ENCODE measurements at regions not wholly inside any gene's neighbourhood (a gene's known extent, or its start where the extent isn't known, plus 50 kb on each side); places are given as distances from the start of the nearest gene placed in this dataset.

DNA sequence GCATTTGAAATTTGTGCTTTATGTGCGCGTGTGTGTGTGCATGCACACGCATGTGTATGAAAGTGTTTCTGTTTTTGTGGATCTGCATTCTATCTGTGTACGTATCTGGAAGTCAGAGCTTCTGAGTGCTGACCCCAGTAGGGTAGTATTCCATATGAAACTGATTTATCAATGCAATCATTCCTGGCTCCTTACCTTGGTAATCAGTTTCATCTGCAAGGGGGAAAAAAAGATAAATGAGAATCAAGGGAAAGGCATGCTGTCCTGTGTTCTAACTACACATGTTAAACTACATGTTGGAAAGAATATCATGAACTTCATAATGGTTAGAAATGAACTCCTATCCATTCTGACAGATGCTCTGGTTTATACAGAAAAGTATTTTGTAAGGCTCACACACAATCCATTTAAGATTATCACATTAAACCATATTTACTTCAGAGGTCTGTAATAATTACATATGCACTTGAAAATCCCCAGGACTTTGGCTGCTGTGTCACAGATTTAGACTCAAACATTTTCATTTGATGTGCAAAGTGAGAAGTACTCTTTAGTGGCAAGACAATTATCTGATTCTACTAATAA lies 276.1 kb upstream of the LMO3 start:
- Histone ChIP-seq H3K9ac (ENCODE audit: low read length) (no peak overlapping the region), H3K27ac (ENCODE audit: low read depth, low read length) (no peak overlapping the region), H3K36me3 (ENCODE audit: control insufficient read depth, insufficient read depth, low read length) (no peaks in the 10 kb centered on the region), H3K9me3 (ENCODE audit: control insufficient read depth, insufficient read depth, low read depth, low read length) (no peaks in the 10 kb centered on the region), H3K4me1 (ENCODE audit: control insufficient read depth, insufficient read depth, low read length) (no peaks in the 10 kb centered on the region), H3K4me3 (ENCODE audit: low read depth, low read length) (no peak overlapping the region), H3K27me3 (ENCODE audit: control insufficient read depth, insufficient read depth, low read length) (no peaks in the 10 kb centered on the region)

DNA sequence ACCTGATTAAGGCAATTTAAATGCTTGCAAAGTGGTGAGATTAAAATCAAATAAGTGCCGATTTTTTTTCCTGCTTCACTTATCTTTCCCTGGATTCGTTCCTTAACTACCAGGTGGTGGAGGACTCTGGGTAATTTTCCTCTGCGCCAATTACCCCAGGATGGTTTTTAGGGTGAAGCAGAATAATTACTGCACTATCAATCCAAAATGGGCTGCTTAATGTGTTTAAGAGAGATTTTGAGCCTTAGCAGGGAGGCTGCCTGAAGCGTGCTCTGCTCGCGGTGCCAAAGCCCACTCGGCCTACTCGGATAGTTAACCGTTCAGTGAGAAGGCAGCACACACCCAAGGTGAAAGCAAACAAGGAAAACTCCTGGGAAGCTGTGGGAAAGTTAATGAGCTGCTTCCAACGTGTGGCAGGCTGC lies 274.9 kb upstream of the LMO3 start:
- Histone ChIP-seq H3K36me3 (ENCODE audit: control insufficient read depth, insufficient read depth, low read length) (no peaks in the 10 kb centered on the region), H3K9ac (ENCODE audit: low read length) (no peak overlapping the region), H3K4me3 (ENCODE audit: low read depth, low read length) (no peak overlapping the region), H3K4me1 (ENCODE audit: control insufficient read depth, insufficient read depth, low read length) (no peaks in the 10 kb centered on the region), H3K27me3 (ENCODE audit: control insufficient read depth, insufficient read depth, low read length) (no peaks in the 10 kb centered on the region), H3K27ac (ENCODE audit: low read depth, low read length) (no peak overlapping the region), H3K9me3 (ENCODE audit: control insufficient read depth, insufficient read depth, low read depth, low read length) (no peaks in the 10 kb centered on the region)

DNA sequence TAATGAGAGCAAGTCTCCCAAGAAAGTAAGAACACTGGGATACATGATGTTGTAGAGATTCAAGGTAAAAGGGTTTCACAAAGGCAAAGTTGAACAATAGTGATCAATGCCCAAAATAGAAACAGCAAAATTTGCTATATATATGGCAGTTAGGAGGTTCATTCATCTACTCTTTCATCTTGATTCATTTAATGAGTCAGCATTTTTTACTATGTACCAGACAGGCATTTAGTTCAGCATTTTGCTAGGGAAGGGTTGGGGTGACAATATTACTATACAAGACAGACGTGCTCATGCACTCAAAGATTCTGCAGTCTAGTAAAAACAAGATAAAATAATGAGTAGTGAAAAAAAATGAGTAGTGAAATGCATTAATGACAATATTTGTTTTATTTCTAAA lies 264.9 kb upstream of the LMO3 start:
- Histone ChIP-seq H3K9ac (ENCODE audit: low read length) (no peak overlapping the region), H3K9me3 (ENCODE audit: control insufficient read depth, insufficient read depth, low read depth, low read length) (no peaks in the 10 kb centered on the region), H3K4me3 (ENCODE audit: low read depth, low read length) (no peak overlapping the region), H3K27me3 (ENCODE audit: control insufficient read depth, insufficient read depth, low read length) (no peaks in the 10 kb centered on the region), H3K27ac (ENCODE audit: low read depth, low read length) (no peak overlapping the region), H3K4me1 (ENCODE audit: control insufficient read depth, insufficient read depth, low read length) (no peaks in the 10 kb centered on the region), H3K36me3 (ENCODE audit: control insufficient read depth, insufficient read depth, low read length) (no peaks in the 10 kb centered on the region)

DNA sequence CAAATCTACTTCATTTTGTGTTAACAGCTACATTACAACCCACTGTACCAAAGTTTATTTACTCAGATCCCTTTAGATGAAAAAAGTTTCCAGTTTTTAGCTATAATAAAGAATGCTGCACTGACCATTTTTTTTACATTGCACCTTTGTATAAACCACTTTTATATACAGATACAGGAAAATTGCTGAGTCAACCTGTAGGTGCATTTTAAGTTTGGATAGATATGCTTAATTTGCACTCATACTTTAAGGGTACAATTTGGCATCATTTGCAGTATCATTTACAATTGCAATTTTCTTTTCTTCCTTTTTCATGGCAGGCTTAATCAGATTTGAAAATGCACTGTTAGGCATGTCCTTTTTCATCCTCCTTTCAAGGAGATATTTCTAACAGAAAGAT lies 257.8 kb upstream of the LMO3 start:
- Histone ChIP-seq H3K27me3 (ENCODE audit: control insufficient read depth, insufficient read depth, low read length) (no peaks in the 10 kb centered on the region), H3K4me1 (ENCODE audit: control insufficient read depth, insufficient read depth, low read length) (no peaks in the 10 kb centered on the region), H3K4me3 (ENCODE audit: low read depth, low read length) (no peak overlapping the region), H3K27ac (ENCODE audit: low read depth, low read length) (no peak overlapping the region), H3K9ac (ENCODE audit: low read length) (no peak overlapping the region), H3K9me3 (ENCODE audit: control insufficient read depth, insufficient read depth, low read depth, low read length) (no peaks in the 10 kb centered on the region), H3K36me3 (ENCODE audit: control insufficient read depth, insufficient read depth, low read length) (no peaks in the 10 kb centered on the region)

DNA sequence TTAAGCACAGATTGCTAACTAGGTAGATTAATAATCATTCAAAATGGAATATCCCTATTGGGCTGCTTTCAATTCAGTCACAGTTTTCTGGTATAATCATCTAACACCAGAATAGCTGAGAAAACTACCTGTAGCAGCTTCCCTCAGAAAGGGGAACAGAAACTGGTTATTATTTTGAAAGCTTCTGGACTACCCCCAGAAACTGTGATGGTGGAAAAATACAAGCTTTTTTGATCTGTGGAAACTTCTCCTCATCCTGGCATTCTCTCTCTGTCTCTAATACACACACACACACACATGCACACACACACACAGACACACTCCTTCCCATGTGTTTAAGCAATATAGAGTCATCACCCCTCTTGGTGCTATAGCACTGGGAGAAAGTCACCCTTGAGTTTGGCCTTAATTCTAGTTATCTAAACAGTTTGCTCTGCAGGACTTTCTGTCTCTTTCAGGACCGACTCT lies 251.5 kb upstream of the LMO3 start:
- Histone ChIP-seq H3K4me1 (ENCODE audit: control insufficient read depth, insufficient read depth, low read length) (no peaks in the 10 kb centered on the region), H3K4me3 (ENCODE audit: low read depth, low read length) (no peak overlapping the region), H3K9ac (ENCODE audit: low read length) (no peak overlapping the region), H3K27me3 (ENCODE audit: control insufficient read depth, insufficient read depth, low read length) (no peaks in the 10 kb centered on the region), H3K9me3 (ENCODE audit: control insufficient read depth, insufficient read depth, low read depth, low read length) (no peaks in the 10 kb centered on the region), H3K36me3 (ENCODE audit: control insufficient read depth, insufficient read depth, low read length) (no peaks in the 10 kb centered on the region), H3K27ac (ENCODE audit: low read depth, low read length) (no peak overlapping the region)

DNA sequence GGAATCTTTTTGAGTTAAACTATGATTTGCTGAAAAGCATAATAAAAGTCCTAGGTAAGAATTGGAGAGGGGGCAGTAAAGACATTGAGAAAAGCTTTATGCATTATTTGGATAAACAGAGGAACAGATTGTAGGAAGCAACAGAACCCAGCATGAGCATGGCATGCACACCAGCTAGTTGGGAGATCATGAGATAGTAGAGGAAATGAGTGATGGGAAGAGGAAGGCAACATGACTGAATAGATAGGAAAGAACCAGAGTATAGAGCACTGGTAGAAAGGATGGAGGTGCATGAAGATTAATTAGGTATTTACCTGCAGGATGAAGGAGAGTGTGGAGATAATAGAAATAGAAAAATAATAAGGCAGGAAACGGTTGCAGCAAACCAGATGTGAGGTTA lies 248.5 kb upstream of the LMO3 start:
- Histone ChIP-seq H3K27me3 (ENCODE audit: control insufficient read depth, insufficient read depth, low read length) (no peaks in the 10 kb centered on the region), H3K36me3 (ENCODE audit: control insufficient read depth, insufficient read depth, low read length) (no peaks in the 10 kb centered on the region), H3K9me3 (ENCODE audit: control insufficient read depth, insufficient read depth, low read depth, low read length) (no peaks in the 10 kb centered on the region), H3K27ac (ENCODE audit: low read depth, low read length) (no peak overlapping the region), H3K4me1 (ENCODE audit: control insufficient read depth, insufficient read depth, low read length) (no peaks in the 10 kb centered on the region), H3K4me3 (ENCODE audit: low read depth, low read length) (no peak overlapping the region), H3K9ac (ENCODE audit: low read length) (no peak overlapping the region)

DNA sequence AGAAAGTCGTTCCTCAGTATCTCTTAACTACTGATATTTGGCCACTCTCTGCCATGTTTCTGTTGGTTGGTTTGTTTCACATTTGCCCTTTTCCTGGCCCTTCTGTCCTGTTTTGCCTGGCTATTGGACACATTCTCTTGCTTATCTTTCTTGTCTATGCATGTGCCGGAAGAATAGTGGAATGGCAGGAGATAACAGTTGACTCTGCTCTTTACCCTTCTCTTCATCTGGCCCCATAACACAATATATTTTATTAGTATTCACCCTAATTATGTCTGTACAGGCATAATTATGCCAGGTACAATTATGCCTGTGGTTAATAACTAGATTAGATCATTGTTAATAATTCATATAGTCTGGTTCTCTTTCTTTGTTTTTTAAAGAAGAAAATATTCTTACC lies 243.5 kb upstream of the LMO3 start:
- Histone ChIP-seq H3K9me3 (ENCODE audit: control insufficient read depth, insufficient read depth, low read depth, low read length) (no peaks in the 10 kb centered on the region), H3K9ac (ENCODE audit: low read length) (no peak overlapping the region), H3K4me1 (ENCODE audit: control insufficient read depth, insufficient read depth, low read length) (no peaks in the 10 kb centered on the region), H3K27me3 (ENCODE audit: control insufficient read depth, insufficient read depth, low read length) (no peaks in the 10 kb centered on the region), H3K36me3 (ENCODE audit: control insufficient read depth, insufficient read depth, low read length) (no peaks in the 10 kb centered on the region), H3K27ac (ENCODE audit: low read depth, low read length) (no peak overlapping the region), H3K4me3 (ENCODE audit: low read depth, low read length) (no peak overlapping the region)

DNA sequence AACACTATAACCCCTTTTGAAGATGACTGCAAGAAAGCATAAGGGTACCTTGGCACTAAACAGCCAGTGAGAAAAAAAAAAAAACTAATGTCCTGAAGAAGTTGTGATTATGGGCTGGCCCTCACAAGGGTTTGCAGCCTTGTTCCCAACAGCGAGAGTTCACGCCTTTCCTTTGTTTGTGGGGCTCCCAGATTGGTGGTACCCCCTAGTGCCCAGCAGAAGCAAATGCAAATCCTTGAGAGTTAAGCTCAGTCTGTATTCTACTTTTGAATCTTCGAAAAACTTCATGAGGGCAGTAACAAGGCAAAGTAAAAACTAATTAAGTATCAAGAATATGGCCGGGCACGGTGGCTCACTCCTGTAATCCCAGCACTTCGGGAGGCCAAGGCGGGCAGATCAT lies 238.9 kb upstream of the LMO3 start:
- H3K9ac ChIP-seq (ENCODE audit: low read length) = no peak overlapping the region

DNA sequence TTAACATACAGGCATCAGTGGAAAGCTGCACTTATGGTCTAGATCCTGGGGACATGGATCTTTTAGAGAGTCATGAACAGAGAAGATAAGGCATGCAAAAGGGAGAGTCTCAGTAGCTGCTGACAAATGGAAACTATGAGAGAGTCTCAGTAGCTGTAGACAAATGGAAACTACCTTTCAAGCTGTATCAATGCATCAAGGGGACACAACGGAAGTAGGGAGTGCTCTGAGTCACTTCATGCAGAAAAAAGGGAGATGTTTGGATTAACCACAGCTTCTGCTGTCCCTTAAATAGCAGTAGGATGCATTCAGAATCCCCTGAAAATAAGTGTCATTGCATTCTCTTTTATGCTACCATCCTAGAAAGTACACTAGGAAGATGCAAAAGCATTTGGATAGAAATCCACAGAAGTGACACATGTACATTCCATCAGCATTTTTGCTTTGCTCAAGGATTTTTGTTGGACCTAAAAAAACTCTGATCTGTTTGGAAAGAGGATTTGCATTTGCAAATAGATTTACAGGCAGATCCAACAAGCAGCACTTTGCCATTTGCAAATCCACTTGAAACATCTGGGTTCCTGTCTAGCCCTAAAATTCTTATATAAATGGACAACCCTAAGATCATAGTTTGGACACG lies 227.5 kb upstream of the LMO3 start:
- Histone ChIP-seq H3K9ac (ENCODE audit: low read length) (no peak overlapping the region), H3K9me3 (ENCODE audit: control insufficient read depth, insufficient read depth, low read depth, low read length) (no peaks in the 10 kb centered on the region), H3K36me3 (ENCODE audit: control insufficient read depth, insufficient read depth, low read length) (no peaks in the 10 kb centered on the region), H3K4me3 (ENCODE audit: low read depth, low read length) (no peak overlapping the region), H3K4me1 (ENCODE audit: control insufficient read depth, insufficient read depth, low read length) (peaks cover 6% of the 10 kb centered on the region; the same call in 1 of the 2 replicates), H3K27me3 (ENCODE audit: control insufficient read depth, insufficient read depth, low read length) (no peaks in the 10 kb centered on the region), H3K27ac (ENCODE audit: low read depth, low read length) (no peak overlapping the region)

More for the DNA sequence above, 238.9 kb upstream of the LMO3 start:
- H3K27ac ChIP-seq (ENCODE audit: low read depth, low read length) = no peak overlapping the region
- H3K4me1 ChIP-seq (ENCODE audit: control insufficient read depth, insufficient read depth, low read length) = no peaks in the 10 kb centered on the region
- no peaks in the 10 kb centered on the region for H3K9me3 ChIP-seq (ENCODE audit: control insufficient read depth, insufficient read depth, low read depth, low read length)
- no peak overlapping the region for H3K4me3 ChIP-seq (ENCODE audit: low read depth, low read length)
- H3K36me3 ChIP-seq (ENCODE audit: control insufficient read depth, insufficient read depth, low read length) = no peaks in the 10 kb centered on the region
- no peaks in the 10 kb centered on the region for H3K27me3 ChIP-seq (ENCODE audit: control insufficient read depth, insufficient read depth, low read length)

DNA sequence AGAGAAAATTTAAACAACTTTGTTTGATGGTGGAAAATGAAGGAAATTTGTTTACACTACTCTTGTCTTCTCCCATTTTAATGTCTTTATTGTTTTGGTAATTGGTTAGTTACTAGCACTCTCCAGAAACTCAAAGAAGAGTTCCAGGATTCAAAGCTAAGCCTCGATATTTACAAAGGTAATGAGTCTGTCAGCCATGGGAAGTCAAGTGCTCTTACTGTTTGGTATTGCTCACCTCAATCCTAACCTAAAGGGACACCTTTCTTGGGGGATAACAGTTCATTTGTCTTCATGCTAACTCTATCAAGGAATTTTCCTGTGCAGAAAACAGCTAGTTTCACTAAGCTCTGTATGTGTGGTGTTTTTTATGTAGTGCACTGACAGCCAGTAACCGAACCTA lies 222.9 kb upstream of the LMO3 start:
- Histone ChIP-seq H3K36me3 (ENCODE audit: control insufficient read depth, insufficient read depth, low read length) (no peaks in the 10 kb centered on the region), H3K27ac (ENCODE audit: low read depth, low read length) (0 out of 2 replicates have a peak overlapping the region, but pooled peaks have one; percentile 5), H3K9ac (ENCODE audit: low read length) (no peak overlapping the region), H3K27me3 (ENCODE audit: control insufficient read depth, insufficient read depth, low read length) (no peaks in the 10 kb centered on the region), H3K4me3 (ENCODE audit: low read depth, low read length) (no peak overlapping the region), H3K4me1 (ENCODE audit: control insufficient read depth, insufficient read depth, low read length) (peaks cover 6% of the 10 kb centered on the region; the same call in 1 of the 2 replicates), H3K9me3 (ENCODE audit: control insufficient read depth, insufficient read depth, low read depth, low read length) (no peaks in the 10 kb centered on the region)

DNA sequence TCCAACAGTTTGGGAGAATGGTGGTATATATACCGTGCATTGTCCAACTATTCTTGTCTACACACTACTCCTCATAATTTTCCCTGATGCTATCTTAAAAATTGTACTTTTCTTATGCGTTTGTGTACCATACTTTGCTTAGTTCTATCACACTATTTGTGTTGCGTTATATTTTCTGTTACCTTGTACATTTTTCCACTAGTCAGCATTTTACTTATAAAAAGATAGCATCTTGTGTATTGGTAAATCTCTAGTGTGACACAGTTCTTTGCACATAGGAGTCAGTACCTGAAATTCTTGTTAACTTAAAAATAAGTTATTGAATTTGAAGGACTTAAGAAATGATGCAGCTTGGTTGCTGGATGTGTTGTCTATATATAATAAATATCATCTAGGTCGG lies 201.8 kb upstream of the LMO3 start:
- H3K9ac ChIP-seq (ENCODE audit: low read length) = no peak overlapping the region
- no peak overlapping the region for H3K27ac ChIP-seq (ENCODE audit: low read depth, low read length)
- no peaks in the 10 kb centered on the region for H3K9me3 ChIP-seq (ENCODE audit: control insufficient read depth, insufficient read depth, low read depth, low read length)
- H3K4me1 ChIP-seq (ENCODE audit: control insufficient read depth, insufficient read depth, low read length) = no peaks in the 10 kb centered on the region
- no peaks in the 10 kb centered on the region for H3K36me3 ChIP-seq (ENCODE audit: control insufficient read depth, insufficient read depth, low read length)
- H3K27me3 ChIP-seq (ENCODE audit: control insufficient read depth, insufficient read depth, low read length) = no peaks in the 10 kb centered on the region
- no peak overlapping the region for H3K4me3 ChIP-seq (ENCODE audit: low read depth, low read length)

Measured in HUES6 (cell line).